Right cardiac atrium (tissue), 5 donors: ENCODE measurements at regions not wholly inside any gene's neighbourhood (a gene's known extent, or its start where the extent isn't known, plus 50 kb on each side); places are given as distances from the start of the nearest gene placed in this dataset.

ENCODE experiments used
- ATAC-seq, 2 donors: fragments of 200-7000 bp; cut with Tn5 transposase; one replicate each; pipeline versions ENCODE4 v1.8.0 to v1.9.1; 2020; ENCODE audit warnings: moderate library complexity in 2 of 2, mild to moderate bottlenecking in 1 of 2
- DNase-seq, 3 donors: peaks; one replicate each; pipeline ENCODE4 v3.0.0-alpha.2; 2020
- H3K27ac ChIP-seq: one replicate; pipeline ENCODE4 v1.5.1; 2013; ENCODE audit warnings: mild to moderate bottlenecking, low read length, control low read depth, moderate library complexity
- H3K27me3 ChIP-seq: one replicate; pipeline ENCODE4 v1.6.1; 2013; ENCODE audit not compliant: control insufficient read depth, insufficient read depth
- H3K4me1 ChIP-seq: one replicate; pipeline ENCODE4 v1.6.1; 2013; ENCODE audit warnings: low read length; ENCODE audit not compliant: control insufficient read depth, insufficient read depth
- H3K4me3 ChIP-seq: one replicate; pipeline ENCODE4 v1.5.1; 2013; ENCODE audit warnings: low read length, control low read depth
- H3K9me3 ChIP-seq: one replicate; pipeline ENCODE4 v1.6.1; 2013; ENCODE audit warnings: low read length; ENCODE audit not compliant: control insufficient read depth
- WGBS: extraction: QIAGEN DNeasy Blood & Tissue Kit; methylation state at CpG from one replicate; pipeline ENCODE4 v1.1.7; 2013; 5-methylcytosine and 5-hydroxymethylcytosine counted together
- intact Hi-C, 4 donors: fragments of 100-400 bp; cut with DNase I; formaldehyde crosslinking; loops; one replicate each; pipeline versions ENCODE4 v1.11.0 to v1.14.0; 2022 to 2023
- donor health status: healthy with polysubstance abuse.
- donor health status: DM: no; HTN: yes; CAD: no.
- donor health status: DM: no; HTN: no; CAD: no.
- donor health status: DM: no; HTN: yes; CAD: no; lungs with severe emphysema.
- donor health status: DM: yes; HTN: yes; CAD: no.

DNA sequence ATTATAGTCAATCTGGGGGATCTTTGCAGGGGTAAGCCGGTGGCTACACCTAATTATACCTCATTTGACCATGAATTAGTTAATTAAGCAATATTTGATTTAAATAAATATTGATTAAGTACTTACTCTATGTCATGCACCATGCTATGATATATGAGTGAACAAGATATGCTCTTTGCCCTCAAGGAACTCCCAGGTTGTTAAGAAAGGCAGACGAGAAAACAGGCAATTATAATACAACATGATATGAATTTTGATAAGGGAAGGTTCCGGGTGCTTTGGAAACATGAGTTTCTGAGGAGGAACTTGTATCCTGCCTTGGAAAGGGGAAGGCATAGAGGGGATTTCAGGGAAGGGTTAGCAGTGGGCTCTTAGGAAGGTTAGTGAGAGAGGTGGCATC, 412.9 kb downstream of the WDR72 start:
- intact Hi-C loops, result no loop called here
- no peak for ATAC-seq
- Histone ChIP-seq H3K4me1 (no peaks in the 10 kb centered on the region), H3K4me3 (no peak overlapping the region), H3K27me3 (no peaks in the 10 kb centered on the region), H3K9me3 (no peaks in the 10 kb centered on the region), H3K27ac (no peak overlapping the region)
- WGBS, result 75% methylated on average over 3 of the region's 3 CpGs
- no peak for DNase-seq

DNA sequence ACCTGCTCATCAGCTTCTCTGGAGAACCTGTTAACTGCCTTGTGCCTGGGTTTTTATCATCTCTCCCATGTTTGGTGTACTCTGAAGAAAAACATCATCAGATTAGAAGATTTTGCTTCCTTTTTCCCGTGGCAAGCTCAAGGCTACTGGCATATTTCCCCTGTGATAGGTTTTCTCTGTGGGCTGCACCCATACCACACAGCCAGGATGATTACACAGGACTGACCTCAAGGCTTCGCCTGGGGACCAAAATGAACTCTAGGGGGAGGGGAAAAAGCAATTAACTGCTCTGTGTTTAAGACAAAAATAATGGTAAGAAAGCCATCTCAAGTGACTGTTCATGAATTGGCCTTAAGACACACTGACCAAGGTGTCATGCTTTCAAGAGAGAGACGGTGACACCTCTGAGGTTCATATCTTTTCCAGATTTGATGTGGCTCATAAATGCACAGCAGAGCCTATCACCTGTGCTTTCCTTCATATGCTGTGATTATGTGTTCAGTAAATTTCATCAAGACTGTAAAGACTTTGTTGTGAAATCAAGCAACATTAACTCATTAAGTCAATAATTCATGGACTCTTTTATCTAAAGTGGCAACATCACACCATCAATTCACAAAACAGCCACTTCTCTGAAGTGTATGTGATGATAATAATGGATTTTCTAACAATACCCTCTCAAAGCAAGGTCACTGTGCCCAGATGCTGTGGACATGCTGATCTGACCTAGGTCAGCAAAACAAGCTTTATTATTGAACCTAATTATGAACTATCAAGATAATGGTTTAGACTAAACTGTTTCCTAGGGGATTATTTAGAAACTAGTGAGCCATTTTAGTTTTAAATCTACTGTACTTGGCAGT, 427.9 kb downstream of the WDR72 start:
- no peak for DNase-seq
- Histone ChIP-seq H3K27ac (no peak overlapping the region), H3K9me3 (no peaks in the 10 kb centered on the region), H3K4me1 (no peaks in the 10 kb centered on the region), H3K27me3 (no peaks in the 10 kb centered on the region), H3K4me3 (no peak overlapping the region)
- ATAC-seq, result no peak
- intact Hi-C loops, result no loop called here
- 47% methylated on average over 3 of the region's 3 CpGs for WGBS

DNA sequence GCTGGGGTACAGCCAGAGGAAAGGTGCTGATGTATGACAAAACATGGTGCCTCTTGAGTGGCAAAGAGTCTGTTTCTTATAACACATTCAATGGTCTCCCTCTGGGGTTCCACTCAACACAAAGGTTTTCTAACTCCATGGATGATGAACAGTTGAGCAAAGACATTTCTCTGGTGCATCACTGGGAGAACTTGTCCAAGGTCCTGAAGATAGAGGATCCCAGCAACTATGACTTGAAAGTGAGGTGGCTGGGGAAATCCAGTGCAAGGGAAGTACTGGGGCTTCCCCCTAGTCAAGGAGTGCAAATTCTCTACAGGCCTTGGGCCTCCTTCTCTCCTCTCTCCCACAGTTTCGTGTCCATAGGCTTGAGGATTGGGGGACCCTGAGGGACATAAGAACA, 431.1 kb downstream of the WDR72 start:
- DNase-seq, result no peak
- no peak for ATAC-seq

DNA sequence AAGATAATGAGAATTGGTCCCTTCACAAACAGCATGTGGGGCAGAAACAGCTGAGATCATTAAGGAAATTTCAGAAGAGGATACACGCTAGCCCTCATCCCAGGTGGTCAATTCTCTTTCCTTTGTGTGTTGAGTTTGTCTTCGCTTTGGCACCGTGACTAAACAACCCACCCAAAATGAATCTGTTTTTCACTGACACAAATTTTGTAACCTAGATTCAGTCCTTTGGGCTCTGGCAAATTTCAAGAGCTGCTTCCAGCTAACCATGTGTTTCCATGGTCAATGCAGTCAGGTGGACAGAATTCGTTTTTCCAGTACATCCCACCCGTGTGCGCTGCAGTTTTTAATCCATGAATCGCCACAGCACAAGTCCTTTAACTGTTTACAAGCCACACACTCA, 435.4 kb downstream of the WDR72 start:
- Histone ChIP-seq H3K9me3 (no peaks in the 10 kb centered on the region), H3K27ac (no peak overlapping the region), H3K27me3 (no peaks in the 10 kb centered on the region), H3K4me3 (no peak overlapping the region), H3K4me1 (peaks cover 1% of the 10 kb centered on the region)
- intact Hi-C loops, result no loop called here
- ATAC-seq (no peak), DNase-seq (no peak)
- WGBS, result 74% methylated on average over 7 of the region's 7 CpGs

More for the DNA sequence above, 431.1 kb downstream of the WDR72 start:
- no peaks in the 10 kb centered on the region for H3K4me1 ChIP-seq
- no peak overlapping the region for H3K4me3 ChIP-seq
- H3K9me3 ChIP-seq, result no peaks in the 10 kb centered on the region
- WGBS, result 27% methylated on average over 1 of the region's 1 CpG
- H3K27ac ChIP-seq, result no peak overlapping the region
- H3K27me3 ChIP-seq, result no peaks in the 10 kb centered on the region
- intact Hi-C loops, result no loop called here

DNA sequence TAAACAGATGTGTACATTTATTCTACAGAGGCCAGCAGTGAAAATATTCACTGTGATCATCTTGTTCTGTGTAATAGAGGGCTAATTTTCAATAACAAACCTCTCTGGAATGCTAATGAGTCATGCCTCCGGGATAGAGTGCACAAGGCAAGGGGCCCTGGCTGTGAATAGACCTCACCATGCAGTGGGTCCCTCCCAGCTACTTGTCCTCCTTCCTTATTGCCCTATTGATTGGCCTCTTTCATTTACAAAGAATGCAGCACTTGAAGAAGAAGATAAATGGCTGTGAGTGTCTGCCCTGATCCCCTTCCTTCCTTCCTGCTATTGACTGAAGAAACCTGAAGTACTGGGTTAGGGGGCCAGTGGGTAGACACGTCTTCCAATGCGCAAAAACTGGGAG, 436.3 kb downstream of the WDR72 start:
- DNase-seq (no peak), ATAC-seq (no peak)
- Histone ChIP-seq H3K4me1 (peaks cover 1% of the 10 kb centered on the region), H3K27ac (no peak overlapping the region), H3K4me3 (no peak overlapping the region), H3K9me3 (no peaks in the 10 kb centered on the region), H3K27me3 (no peaks in the 10 kb centered on the region)
- 55% methylated on average over 3 of the region's 3 CpGs for WGBS
- intact Hi-C loops, result no loop called here

DNA sequence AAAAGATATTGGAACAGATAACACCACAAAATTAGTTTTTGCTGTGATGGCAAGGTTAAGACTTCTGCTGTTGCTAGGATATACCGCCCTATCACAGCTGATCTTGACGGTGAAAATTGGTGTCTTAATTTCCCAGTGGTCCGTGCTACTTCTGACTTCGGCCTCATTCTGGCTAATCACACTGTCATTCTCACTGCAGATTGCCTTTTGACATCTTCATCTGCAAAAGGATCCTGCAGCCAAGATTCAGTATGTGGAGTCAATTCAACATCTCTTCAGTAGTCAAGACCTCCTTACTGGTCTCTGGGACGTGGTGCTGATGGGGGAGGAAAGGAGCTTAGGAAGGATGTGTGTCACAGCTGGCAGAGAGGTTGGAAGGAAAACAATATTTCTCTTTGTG, 438.6 kb downstream of the WDR72 start:
- no peak for DNase-seq
- no peak for ATAC-seq
- H3K27me3 ChIP-seq, result no peaks in the 10 kb centered on the region
- no peak overlapping the region for H3K27ac ChIP-seq
- H3K4me3 ChIP-seq, result no peak overlapping the region
- 68% methylated on average over 5 of the region's 5 CpGs for WGBS
- H3K9me3 ChIP-seq, result no peaks in the 10 kb centered on the region
- peaks cover 1% of the 10 kb centered on the region for H3K4me1 ChIP-seq
- intact Hi-C loops, result no loop called here

DNA sequence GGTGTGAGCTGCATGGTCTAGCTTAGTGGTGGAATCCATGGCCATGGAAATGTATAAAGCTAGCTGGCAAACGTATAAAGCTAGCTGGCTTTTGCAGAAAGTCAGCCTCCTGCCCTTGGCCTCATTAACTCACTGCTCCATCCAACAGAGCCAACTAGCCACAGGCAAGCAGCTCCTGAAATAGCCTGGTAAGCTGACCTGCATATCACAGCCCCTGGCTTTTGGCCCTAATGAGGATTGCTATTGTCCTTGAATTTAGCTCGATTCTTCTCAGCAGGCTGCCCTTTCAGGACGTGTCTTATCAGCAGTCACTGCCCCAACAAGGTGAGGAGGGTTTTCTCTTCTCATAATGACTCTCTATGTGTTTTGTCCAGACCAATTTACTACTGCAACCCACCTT, 446.8 kb downstream of the WDR72 start:
- intact Hi-C loops, result no loop called here
- ATAC-seq, result no peak
- 22% methylated on average over 3 of the region's 3 CpGs for WGBS

DNA sequence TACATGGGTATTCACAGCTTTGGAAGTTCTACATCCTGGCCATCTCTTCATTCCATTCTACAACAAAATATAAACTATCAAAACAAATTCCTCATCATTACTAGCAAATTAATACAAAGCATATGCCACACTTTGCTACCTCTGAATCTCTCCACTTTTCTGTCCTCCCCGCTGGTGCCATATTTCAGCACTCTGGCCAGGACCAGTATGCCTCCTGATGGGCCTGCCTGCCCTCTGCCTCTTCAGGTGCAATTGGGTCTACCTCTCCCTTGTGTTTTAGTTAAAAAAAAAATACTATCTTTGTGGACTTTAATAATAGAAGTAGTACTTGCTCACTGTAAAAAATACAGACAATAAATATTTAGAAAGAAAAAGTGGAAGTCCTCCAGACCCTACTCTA, 448.8 kb downstream of the WDR72 start:
- intact Hi-C loops, result no loop called here
- no peak for ATAC-seq
- Histone ChIP-seq H3K9me3 (no peaks in the 10 kb centered on the region), H3K27ac (no peak overlapping the region), H3K27me3 (no peaks in the 10 kb centered on the region), H3K4me1 (peaks cover 2% of the 10 kb centered on the region), H3K4me3 (no peak overlapping the region)
- WGBS, result 72% methylated on average over 1 of the region's 1 CpG
- no peak for DNase-seq

More for the DNA sequence above, 446.8 kb downstream of the WDR72 start:
- Histone ChIP-seq H3K9me3 (no peaks in the 10 kb centered on the region), H3K4me3 (no peak overlapping the region), H3K27ac (no peak overlapping the region), H3K27me3 (no peaks in the 10 kb centered on the region), H3K4me1 (peaks cover 2% of the 10 kb centered on the region)
- no peak for DNase-seq

DNA sequence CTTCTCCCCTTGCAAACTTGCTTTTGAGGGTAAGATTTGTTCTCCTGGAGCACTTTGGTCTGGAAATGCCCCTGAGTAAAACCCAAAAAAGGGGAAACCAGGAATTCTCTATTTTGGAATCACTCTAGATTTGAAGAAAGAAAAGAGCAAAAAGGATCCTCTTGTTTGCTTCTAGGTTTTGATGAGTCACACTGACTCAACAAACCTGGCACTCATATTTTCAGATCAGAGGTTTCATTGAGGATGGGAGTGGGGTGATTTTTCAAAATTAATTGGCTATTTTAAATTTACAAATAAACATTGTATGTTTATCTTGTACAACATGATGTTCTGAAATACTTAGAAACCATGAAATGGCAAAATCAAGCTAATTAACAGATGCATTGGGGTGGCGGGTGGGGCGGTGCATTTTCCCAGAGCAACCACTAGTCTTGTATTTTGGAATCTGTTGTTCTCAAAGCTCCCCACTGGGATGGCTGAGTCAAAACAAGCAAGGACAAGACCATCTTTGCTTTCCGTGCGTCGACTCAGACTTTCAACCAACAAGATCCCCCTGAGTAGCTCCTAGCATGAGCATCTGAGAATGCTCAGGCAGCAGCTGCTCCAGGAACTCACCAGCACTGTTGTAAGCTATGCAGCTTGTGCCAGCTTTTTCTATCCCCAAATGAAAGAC, 451.4 kb downstream of the WDR72 start:
- ATAC-seq (no peak), DNase-seq (no peak)
- Histone ChIP-seq H3K27ac (no peak overlapping the region), H3K4me1 (peaks cover 2% of the 10 kb centered on the region), H3K4me3 (no peak overlapping the region), H3K9me3 (no peaks in the 10 kb centered on the region), H3K27me3 (peaks cover 2% of the 10 kb centered on the region)
- 77% methylated on average over 5 of the region's 5 CpGs for WGBS
- intact Hi-C loops, result no loop called here

DNA sequence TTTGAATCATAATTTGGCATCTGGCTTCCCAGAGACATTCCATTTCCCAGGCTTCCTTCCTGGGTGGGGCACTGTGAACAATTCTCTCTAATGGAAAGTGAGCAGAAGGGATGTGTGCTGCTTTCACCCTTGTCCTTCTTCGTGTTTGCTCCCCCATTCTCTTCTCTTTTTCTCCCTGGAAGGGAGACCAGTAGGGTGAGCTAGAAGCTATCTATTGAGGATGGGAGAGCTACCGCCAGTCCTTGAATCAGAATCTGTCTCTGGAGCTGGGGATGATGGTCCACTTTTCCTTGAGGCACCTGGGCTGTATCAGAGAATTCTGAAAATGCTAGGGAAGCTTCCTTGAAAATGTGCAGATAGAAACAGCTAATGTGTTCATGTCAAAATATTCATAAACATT, 453.9 kb downstream of the WDR72 start:
- 73% methylated on average over 2 of the region's 2 CpGs for WGBS
- Histone ChIP-seq H3K4me1 (peaks cover 2% of the 10 kb centered on the region), H3K27me3 (peaks cover 3% of the 10 kb centered on the region), H3K9me3 (no peaks in the 10 kb centered on the region), H3K27ac (no peak overlapping the region), H3K4me3 (no peak overlapping the region)
- intact Hi-C loops, result no loop called here
- no peak for ATAC-seq
- DNase-seq, result no peak

DNA sequence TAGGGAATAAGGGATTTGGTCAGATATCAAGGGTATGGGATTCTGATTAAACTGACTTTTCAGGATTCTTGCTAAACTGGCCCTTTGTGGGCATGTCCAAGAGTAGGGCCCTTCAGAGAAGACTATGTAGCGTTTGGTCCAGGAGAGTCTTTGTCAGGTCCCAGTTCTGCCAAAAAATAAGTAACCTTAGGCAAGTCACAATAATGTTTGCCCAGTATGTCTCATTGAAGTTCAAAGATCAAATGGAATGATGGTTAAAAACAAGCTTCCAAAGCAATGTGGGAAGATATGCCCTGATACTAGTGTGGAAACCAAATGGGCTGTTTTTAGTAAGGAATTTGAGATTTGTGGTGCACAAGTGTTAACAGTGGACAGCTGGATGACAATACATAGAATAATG, 454.4 kb downstream of the WDR72 start:
- WGBS, result 88% methylated on average over 1 of the region's 1 CpG
- peaks cover 3% of the 10 kb centered on the region for H3K27me3 ChIP-seq
- intact Hi-C loops, result no loop called here
- no peak overlapping the region for H3K4me3 ChIP-seq
- ATAC-seq (no peak), DNase-seq (no peak)
- no peak overlapping the region for H3K27ac ChIP-seq
- H3K4me1 ChIP-seq, result peaks cover 2% of the 10 kb centered on the region
- no peaks in the 10 kb centered on the region for H3K9me3 ChIP-seq
